ENCODE measurements at regions not wholly inside any gene's neighbourhood (a gene's known extent, or its start where the extent isn't known, plus 50 kb on each side); places are given as distances from the start of the nearest gene placed in this dataset.

DNA sequence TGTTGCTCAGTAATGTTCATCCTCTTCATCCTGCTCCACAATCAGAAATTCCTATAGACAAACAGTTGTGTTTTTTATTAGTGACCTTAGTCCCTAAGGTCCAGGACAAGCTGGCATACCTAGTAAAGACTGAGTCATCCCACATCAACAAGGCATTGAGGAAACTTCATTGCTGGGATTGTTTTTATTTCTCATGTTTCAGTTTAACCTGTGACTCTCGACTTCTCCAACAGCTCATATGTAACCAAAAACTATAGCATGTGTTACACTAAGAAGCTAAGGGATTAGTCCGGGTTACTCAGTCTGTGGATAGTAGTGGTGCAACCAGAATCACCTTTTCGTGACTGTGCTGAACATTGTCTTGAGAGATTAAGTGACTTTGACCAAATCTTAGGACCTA lies 292.1 kb downstream of the RDH14 start:
- Histone ChIP-seq H3K79me2 (ENCODE audit: control insufficient read depth, insufficient read depth, low read length) (no peaks in the 10 kb centered on the region), H3K36me3 (ENCODE audit: control insufficient read depth in 2 of 2, insufficient read depth in 2 of 2, low read length in 1 of 2) (no peaks in the 10 kb centered on the region), H4K20me1 (ENCODE audit: control insufficient read depth, insufficient read depth) (no peaks in the 10 kb centered on the region; the same call in 1 of the 2 replicates), H2AFZ (ENCODE audit: control insufficient read depth, low read depth, low read length) (no peak overlapping the region), H3K4me1 (ENCODE audit: control insufficient read depth, insufficient read depth, low read length) (no peaks in the 10 kb centered on the region), H3K4me3 (no peak overlapping the region), H3K27ac (ENCODE audit: control insufficient read depth, insufficient read depth) (no peak overlapping the region), H3K9ac (ENCODE audit: control insufficient read depth, insufficient read depth, low read length) (no peak overlapping the region), H3K9me3 (replicated peaks; ENCODE audit: control insufficient read depth, insufficient read depth, low read length) (no peaks in the 10 kb centered on the region), H3K27me3 (replicated peaks in 1 of 2; ENCODE audit: control insufficient read depth in 2 of 2, insufficient read depth in 2 of 2, low read length in 1 of 2) (no peaks in the 10 kb centered on the region), H3K4me2 (ENCODE audit: control insufficient read depth, insufficient read depth) (no peak overlapping the region)
- CTCF ChIA-PET, result no interaction called here
- no TSS peak for BruUV-seq (replicated peaks)
- FAIRE-seq, result no peak
- SMC1A ChIA-PET (ENCODE audit: uncharacterized antibody, unreplicated experiment), result no interaction called here
- no peak for DNase-seq (ENCODE audit: low read depth, low spot score)
- TF ChIP-seq TBL1XR1 (IDR thresholded peaks at IDR 0.05; ENCODE audit: low read depth, low read length) (no peak), RB1 (IDR thresholded peaks at IDR 0.05; ENCODE audit: borderline replicate concordance) (no peak), CEBPB (IDR thresholded peaks at IDR 0.05; ENCODE audit: borderline replicate concordance in 1 of 2, low read depth in 2 of 2, low read length in 2 of 2) (no peak)
- in situ Hi-C loops (cut with MboI) (no loop called here), intact Hi-C loops (cut with micrococcal nuclease; ENCODE audit: unreplicated experiment) (no loop called here)
- WGBS (ENCODE audit: insufficient coverage, insufficient replicate concordance, low lambda C conversion rate, missing lambda C conversion rate), result 0% methylated on average over 3 of the region's 3 CpGs
- POLR2A ChIA-PET, result no interaction called here
- no peak for ATAC-seq
- RAD21 ChIA-PET (ENCODE audit: unreplicated experiment), result no interaction called here

DNA sequence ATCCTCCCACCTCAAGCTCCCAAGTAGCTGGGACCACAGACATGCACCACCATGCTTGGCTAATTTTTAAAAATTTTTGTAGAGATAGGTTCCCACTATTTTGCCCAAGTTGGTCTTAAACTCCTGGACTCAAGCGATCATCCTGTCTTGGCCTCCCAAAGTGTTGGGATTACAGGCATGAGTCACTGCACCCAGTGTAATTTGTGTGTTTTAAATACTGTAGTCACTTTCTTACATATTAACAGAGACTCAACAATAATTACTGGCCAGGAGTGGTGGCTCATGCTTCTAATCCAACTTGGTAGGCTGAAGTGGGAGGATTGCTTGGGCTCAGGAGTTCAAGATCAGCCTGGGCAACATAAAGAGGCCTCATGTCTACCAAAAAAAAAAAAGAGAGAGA lies 293.0 kb downstream of the RDH14 start:
- ATAC-seq, result no peak
- in situ Hi-C loops (cut with MboI) (no loop called here), intact Hi-C loops (cut with micrococcal nuclease; ENCODE audit: unreplicated experiment) (no loop called here)
- no peaks in the 10 kb centered on the region for H3K36me3 ChIP-seq (ENCODE audit: control insufficient read depth in 2 of 2, insufficient read depth in 2 of 2, low read length in 1 of 2)
- 35% methylated on average over 1 of the region's 1 CpG for WGBS (ENCODE audit: insufficient coverage, insufficient replicate concordance, low lambda C conversion rate, missing lambda C conversion rate)
- H3K4me3 ChIP-seq, result no peak overlapping the region
- SMC1A ChIA-PET (ENCODE audit: uncharacterized antibody, unreplicated experiment), result no interaction called here
- no peak for FAIRE-seq
- H4K20me1 ChIP-seq (ENCODE audit: control insufficient read depth, insufficient read depth), result no peaks in the 10 kb centered on the region; the same call in 1 of the 2 replicates
- no peak overlapping the region for H2AFZ ChIP-seq (ENCODE audit: control insufficient read depth, low read depth, low read length)
- H3K4me1 ChIP-seq (ENCODE audit: control insufficient read depth, insufficient read depth, low read length), result no peaks in the 10 kb centered on the region
- POLR2A ChIA-PET, result no interaction called here
- no peaks in the 10 kb centered on the region for H3K79me2 ChIP-seq (ENCODE audit: control insufficient read depth, insufficient read depth, low read length)
- no peaks in the 10 kb centered on the region for H3K9me3 ChIP-seq (replicated peaks; ENCODE audit: control insufficient read depth, insufficient read depth, low read length)
- BruUV-seq (replicated peaks), result no TSS peak
- RAD21 ChIA-PET (ENCODE audit: unreplicated experiment), result no interaction called here
- no peaks in the 10 kb centered on the region for H3K27me3 ChIP-seq (replicated peaks in 1 of 2; ENCODE audit: control insufficient read depth in 2 of 2, insufficient read depth in 2 of 2, low read length in 1 of 2)
- no peak overlapping the region for H3K27ac ChIP-seq (ENCODE audit: control insufficient read depth, insufficient read depth)
- H3K4me2 ChIP-seq (ENCODE audit: control insufficient read depth, insufficient read depth), result no peak overlapping the region
- no peak overlapping the region for H3K9ac ChIP-seq (ENCODE audit: control insufficient read depth, insufficient read depth, low read length)
- CTCF ChIA-PET, result no interaction called here
- DNase-seq (ENCODE audit: low read depth, low spot score), result no peak
- TF ChIP-seq, protein P1, sequence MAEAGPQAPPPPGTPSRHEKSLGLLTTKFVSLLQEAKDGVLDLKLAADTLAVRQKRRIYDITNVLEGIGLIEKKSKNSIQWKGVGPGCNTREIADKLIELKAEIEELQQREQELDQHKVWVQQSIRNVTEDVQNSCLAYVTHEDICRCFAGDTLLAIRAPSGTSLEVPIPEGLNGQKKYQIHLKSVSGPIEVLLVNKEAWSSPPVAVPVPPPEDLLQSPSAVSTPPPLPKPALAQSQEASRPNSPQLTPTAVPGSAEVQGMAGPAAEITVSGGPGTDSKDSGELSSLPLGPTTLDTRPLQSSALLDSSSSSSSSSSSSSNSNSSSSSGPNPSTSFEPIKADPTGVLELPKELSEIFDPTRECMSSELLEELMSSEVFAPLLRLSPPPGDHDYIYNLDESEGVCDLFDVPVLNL (IDR thresholded peaks at IDR 0.05; ENCODE audit: low read depth, low read length), result no peak
- TF ChIP-seq, protein P2, sequence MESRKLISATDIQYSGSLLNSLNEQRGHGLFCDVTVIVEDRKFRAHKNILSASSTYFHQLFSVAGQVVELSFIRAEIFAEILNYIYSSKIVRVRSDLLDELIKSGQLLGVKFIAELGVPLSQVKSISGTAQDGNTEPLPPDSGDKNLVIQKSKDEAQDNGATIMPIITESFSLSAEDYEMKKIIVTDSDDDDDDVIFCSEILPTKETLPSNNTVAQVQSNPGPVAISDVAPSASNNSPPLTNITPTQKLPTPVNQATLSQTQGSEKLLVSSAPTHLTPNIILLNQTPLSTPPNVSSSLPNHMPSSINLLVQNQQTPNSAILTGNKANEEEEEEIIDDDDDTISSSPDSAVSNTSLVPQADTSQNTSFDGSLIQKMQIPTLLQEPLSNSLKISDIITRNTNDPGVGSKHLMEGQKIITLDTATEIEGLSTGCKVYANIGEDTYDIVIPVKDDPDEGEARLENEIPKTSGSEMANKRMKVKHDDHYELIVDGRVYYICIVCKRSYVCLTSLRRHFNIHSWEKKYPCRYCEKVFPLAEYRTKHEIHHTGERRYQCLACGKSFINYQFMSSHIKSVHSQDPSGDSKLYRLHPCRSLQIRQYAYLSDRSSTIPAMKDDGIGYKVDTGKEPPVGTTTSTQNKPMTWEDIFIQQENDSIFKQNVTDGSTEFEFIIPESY (IDR thresholded peaks at IDR 0.05), result no peak
- no peak for TF ChIP-seq ZNF207 (IDR thresholded peaks at IDR 0.05; ENCODE audit: borderline replicate concordance)
- TF ChIP-seq MTA2 (IDR thresholded peaks at IDR 0.05; ENCODE audit: low read depth), result no peak
- no peak for TF ChIP-seq SUZ12 (IDR thresholded peaks at IDR 0.05; ENCODE audit: unreplicated experiment)
- no peak for TF ChIP-seq RCOR1 (conservative IDR thresholded peaks at IDR 0.05; ENCODE audit: low read depth, low read length)
- TF ChIP-seq, protein P3, sequence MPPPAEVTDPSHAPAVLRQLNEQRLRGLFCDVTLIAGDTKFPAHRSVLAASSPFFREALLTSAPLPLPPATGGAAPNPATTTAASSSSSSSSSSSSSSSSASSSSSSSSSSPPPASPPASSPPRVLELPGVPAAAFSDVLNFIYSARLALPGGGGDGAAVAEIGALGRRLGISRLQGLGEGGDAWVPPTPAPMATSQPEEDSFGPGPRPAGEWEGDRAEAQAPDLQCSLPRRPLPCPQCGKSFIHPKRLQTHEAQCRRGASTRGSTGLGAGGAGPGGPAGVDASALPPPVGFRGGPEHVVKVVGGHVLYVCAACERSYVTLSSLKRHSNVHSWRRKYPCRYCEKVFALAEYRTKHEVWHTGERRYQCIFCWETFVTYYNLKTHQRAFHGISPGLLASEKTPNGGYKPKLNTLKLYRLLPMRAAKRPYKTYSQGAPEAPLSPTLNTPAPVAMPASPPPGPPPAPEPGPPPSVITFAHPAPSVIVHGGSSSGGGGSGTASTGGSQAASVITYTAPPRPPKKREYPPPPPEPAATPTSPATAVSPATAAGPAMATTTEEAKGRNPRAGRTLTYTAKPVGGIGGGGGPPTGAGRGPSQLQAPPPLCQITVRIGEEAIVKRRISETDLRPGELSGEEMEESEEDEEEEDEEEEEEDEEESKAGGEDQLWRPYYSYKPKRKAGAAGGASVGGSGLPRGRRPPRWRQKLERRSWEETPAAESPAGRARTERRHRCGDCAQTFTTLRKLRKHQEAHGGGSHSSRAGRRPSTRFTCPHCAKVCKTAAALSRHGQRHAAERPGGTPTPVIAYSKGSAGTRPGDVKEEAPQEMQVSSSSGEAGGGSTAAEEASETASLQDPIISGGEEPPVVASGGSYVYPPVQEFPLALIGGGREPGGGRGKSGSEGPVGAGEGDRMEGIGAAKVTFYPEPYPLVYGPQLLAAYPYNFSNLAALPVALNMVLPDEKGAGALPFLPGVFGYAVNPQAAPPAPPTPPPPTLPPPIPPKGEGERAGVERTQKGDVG (CRISPR knock-in tag; IDR thresholded peaks at IDR 0.05), result no peak
- no peak for TF ChIP-seq EP300 (IDR thresholded peaks at IDR 0.05; ENCODE audit: borderline replicate concordance in 1 of 2, control insufficient read depth in 1 of 2, low read depth in 2 of 2, low read length in 2 of 2)
- TF ChIP-seq RELA (IDR thresholded peaks at IDR 0.05; ENCODE audit: borderline replicate concordance, partially characterized antibody), result no peak
